IMR-90 (cell line): ENCODE measurements at regions not wholly inside any gene's neighbourhood (a gene's known extent, or its start where the extent isn't known, plus 50 kb on each side); places are given as distances from the start of the nearest gene placed in this dataset.

Experiments
- ATAC-seq: fragments of 200-7000 bp; cut with Tn5 transposase; 2 replicates; pipeline ENCODE4 v1.9.1; 2020; ENCODE audit warnings: low read depth, mild to moderate bottlenecking, moderate library complexity
- BruUV-seq: library from RNA; stranded (reverse); fragments of 400-500 nt; replicated peaks from 2 replicates; lab custom pipeline; 2021; lab: Mats Ljungman, UMichigan
- CTCF ChIA-PET: fragments of 300-600 bp; formaldehyde crosslinking; extraction: SDS; loops from one replicate; lab custom pipeline; 2021; ENCODE audit warnings: antibody characterized with exemption; lab: Yijun Ruan, JAX
- POLR2A ChIA-PET: fragments of 300-600 bp; sonication (Branson Sonifier 250); formaldehyde crosslinking; loops from one replicate; lab custom pipeline; 2022; ENCODE audit warnings: antibody characterized with exemption; ENCODE audit not compliant: unreplicated experiment; lab: Charles Lee
- DNase-seq: peaks from one replicate; pipeline ENCODE4 v3.0.0; 2013
- H2AFZ ChIP-seq: replicated peaks from 2 replicates; pipeline ENCODE3; 2013; ENCODE audit warnings: low read length, mild to moderate bottlenecking; ENCODE audit not compliant: poor library complexity
- H2AK5ac ChIP-seq: 2 replicates; pipeline ENCODE4 v1.6.1; 2013; ENCODE audit warnings: low read depth, low read length, inconsistent platforms
- H2AK9ac ChIP-seq: replicated peaks from 2 replicates; pipeline ENCODE3; 2013; ENCODE audit warnings: mild to moderate bottlenecking, low read depth, low read length, moderate library complexity; ENCODE audit not compliant: poor library complexity
- H2BK120ac ChIP-seq: 2 replicates; pipeline ENCODE4 v1.6.1; 2013; ENCODE audit warnings: low read depth, low read length, inconsistent platforms
- H2BK15ac ChIP-seq: 3 replicates; pipeline ENCODE4 v1.6.1; 2013; ENCODE audit warnings: low read depth, low read length, inconsistent platforms
- H2BK20ac ChIP-seq: 2 replicates; pipeline ENCODE4 v1.6.1; 2013; ENCODE audit warnings: low read depth, mild to moderate bottlenecking, inconsistent platforms, low read length, moderate library complexity
- H2BK5ac ChIP-seq: 2 replicates; pipeline ENCODE4 v1.6.1; 2013; ENCODE audit warnings: mild to moderate bottlenecking, low read depth, low read length, inconsistent platforms; ENCODE audit not compliant: poor library complexity, severe bottlenecking
- H3K14ac ChIP-seq: replicated peaks from 2 replicates; pipeline ENCODE4 v1.6.1; 2013; ENCODE audit warnings: low read depth, low read length, inconsistent platforms
- H3K18ac ChIP-seq: 2 replicates; pipeline ENCODE4 v1.6.1; 2013; ENCODE audit warnings: low read depth, low read length, control low read depth
- H3K23ac ChIP-seq: 2 replicates; pipeline ENCODE4 v1.6.1; 2013; ENCODE audit warnings: low read depth, low read length, inconsistent platforms
- H3K27ac ChIP-seq: 2 replicates; pipeline ENCODE4 v1.5.1; 2013; ENCODE audit warnings: mild to moderate bottlenecking, control low read depth, low read length; ENCODE audit not compliant: insufficient read depth
- H3K27me3 ChIP-seq: 2 replicates; pipeline ENCODE4 v1.6.1; 2013; ENCODE audit warnings: low read length; ENCODE audit not compliant: control insufficient read depth, insufficient read depth
- H3K36me3 ChIP-seq: 2 replicates; pipeline ENCODE4 v1.6.1; 2013; ENCODE audit warnings: low read length, mixed read lengths; ENCODE audit not compliant: control insufficient read depth, insufficient read depth
- H3K4ac ChIP-seq: 2 replicates; pipeline ENCODE4 v1.6.1; 2013; ENCODE audit warnings: low read depth, low read length, inconsistent platforms
- H3K4me1 ChIP-seq: 2 replicates; pipeline ENCODE4 v1.6.1; 2013; ENCODE audit warnings: low read length, mixed read lengths; ENCODE audit not compliant: control insufficient read depth, insufficient read depth
- H3K4me2 ChIP-seq: 2 replicates; pipeline ENCODE4 v1.6.1; 2013; ENCODE audit warnings: low read depth, mild to moderate bottlenecking, control low read depth, low read length, moderate library complexity
- H3K4me3 ChIP-seq: 2 replicates; pipeline ENCODE4 v1.5.1; 2013; ENCODE audit warnings: low read depth, mild to moderate bottlenecking, control low read depth, low read length, moderate library complexity; ENCODE audit not compliant: insufficient read depth
- H3K56ac ChIP-seq: 2 replicates; pipeline ENCODE4 v1.6.1; 2013; ENCODE audit warnings: low read length, inconsistent platforms; ENCODE audit not compliant: insufficient read depth; ENCODE audit errors: extremely low read depth
- H3K79me1 ChIP-seq, 2 experiments: 2 replicates each; pipeline ENCODE4 v1.6.1; 2013; ENCODE audit warnings: low read length in 2 of 2, inconsistent platforms in 1 of 2, low read depth in 1 of 2
- H3K9ac ChIP-seq: 2 replicates; pipeline ENCODE4 v1.6.1; 2013; ENCODE audit warnings: low read depth, low read length, control low read depth
- H3K9me1 ChIP-seq: 2 replicates; pipeline ENCODE4 v1.6.1; 2013; ENCODE audit warnings: low read length, inconsistent platforms; ENCODE audit not compliant: insufficient read depth
- H3K9me3 ChIP-seq: 2 replicates; pipeline ENCODE4 v1.6.1; 2013; ENCODE audit warnings: low read length; ENCODE audit not compliant: control insufficient read depth, insufficient read depth
- H4K20me1 ChIP-seq: 2 replicates; pipeline ENCODE4 v1.6.1; 2013; ENCODE audit warnings: low read length, inconsistent platforms; ENCODE audit not compliant: insufficient read depth
- H4K5ac ChIP-seq: 2 replicates; pipeline ENCODE4 v1.6.1; 2013; ENCODE audit warnings: mild to moderate bottlenecking, low read depth, low read length, control low read depth
- H4K8ac ChIP-seq, 2 experiments: 2 replicates each; pipeline ENCODE4 v1.6.1; 2013; ENCODE audit warnings: low read depth in 2 of 2, low read length in 2 of 2, control low read depth in 1 of 2, inconsistent platforms in 1 of 2
- H4K91ac ChIP-seq: 2 replicates; pipeline ENCODE4 v1.6.1; 2013; ENCODE audit warnings: low read depth, low read length, inconsistent platforms; ENCODE audit not compliant: insufficient read depth
- BHLHE40 ChIP-seq: fragments of 150-350 bp; IDR thresholded peaks from 2 replicates; pipeline ENCODE4 v1.6.1; 2016; ENCODE audit warnings: mild to moderate bottlenecking, low read depth, low read length
- FOS ChIP-seq: fragments of 150-350 bp; IDR thresholded peaks from 2 replicates; pipeline ENCODE4 v1.6.1; 2016; ENCODE audit warnings: low read depth, low read length
- MAFK ChIP-seq: IDR thresholded peaks from 2 replicates; pipeline ENCODE4 v1.6.1; 2012; ENCODE audit warnings: low read depth, low read length, improper control_type of control experiment
- MAZ ChIP-seq: IDR thresholded peaks from 2 replicates; pipeline ENCODE4 v1.6.1; 2012; ENCODE audit warnings: low read depth, mild to moderate bottlenecking, low read length, improper control_type of control experiment, moderate library complexity, borderline replicate concordance
- RAD21 ChIP-seq: IDR thresholded peaks from 2 replicates; pipeline ENCODE4 v1.6.1; 2012; ENCODE audit warnings: low read length, improper control_type of control experiment
- RCOR1 ChIP-seq: IDR thresholded peaks from 2 replicates; pipeline ENCODE4 v1.6.1; 2012; ENCODE audit warnings: mild to moderate bottlenecking, low read length, improper control_type of control experiment; ENCODE audit not compliant: insufficient replicate concordance
- RFX5 ChIP-seq: IDR thresholded peaks from 2 replicates; pipeline ENCODE4 v1.8.0; 2012; ENCODE audit warnings: low read depth, mild to moderate bottlenecking, low read length, moderate library complexity
- SMC3 ChIP-seq: fragments of 150-350 bp; IDR thresholded peaks from 2 replicates; pipeline ENCODE4 v1.6.1; 2016; ENCODE audit warnings: low read depth, mild to moderate bottlenecking, antibody characterized with exemption, low read length, moderate library complexity
- WGBS, 2 experiments: methylation state at CpG; one replicate each; pipeline versions ENCODE4 v1.1.5 to v1.1.7; 2013; ENCODE audit warnings: missing lambda C conversion rate in 2 of 2; ENCODE audit not compliant: insufficient read length in 1 of 2; ENCODE audit errors: extremely low coverage in 2 of 2; 5-methylcytosine and 5-hydroxymethylcytosine counted together
- dilution Hi-C: fragments of 300-500 bp; cut with HindIII; formaldehyde crosslinking; loops from one replicate; pipeline ENCODE4 v1.14.3; 2018; ENCODE audit warnings: low sequenced_read_pairs; ENCODE audit not compliant: unreplicated experiment
- in situ Hi-C: fragments of 300-500 bp; cut with MboI; formaldehyde crosslinking; loops from 3 replicates; pipeline ENCODE4 v1.14.3; 2019; ENCODE audit warnings: low sequenced_read_pairs, inconsistent platforms, mixed read lengths
- intact Hi-C: fragments of 100-400 bp; cut with micrococcal nuclease; formaldehyde crosslinking; loops from 2 replicates; pipeline ENCODE4 v1.10.0; 2022
- TF ChIP-seq, protein P1 (sequence below): conservative IDR thresholded peaks from 2 replicates; pipeline ENCODE4 v1.5.1; 2012; ENCODE audit warnings: mild to moderate bottlenecking, low read depth, low read length, improper control_type of control experiment
- TF ChIP-seq, protein P2 (sequence below): fragments of 150-350 bp; IDR thresholded peaks from 2 replicates; pipeline ENCODE4 v1.6.1; 2017; ENCODE audit warnings: mild to moderate bottlenecking, antibody characterized with exemption, low read length, low read depth

DNA sequence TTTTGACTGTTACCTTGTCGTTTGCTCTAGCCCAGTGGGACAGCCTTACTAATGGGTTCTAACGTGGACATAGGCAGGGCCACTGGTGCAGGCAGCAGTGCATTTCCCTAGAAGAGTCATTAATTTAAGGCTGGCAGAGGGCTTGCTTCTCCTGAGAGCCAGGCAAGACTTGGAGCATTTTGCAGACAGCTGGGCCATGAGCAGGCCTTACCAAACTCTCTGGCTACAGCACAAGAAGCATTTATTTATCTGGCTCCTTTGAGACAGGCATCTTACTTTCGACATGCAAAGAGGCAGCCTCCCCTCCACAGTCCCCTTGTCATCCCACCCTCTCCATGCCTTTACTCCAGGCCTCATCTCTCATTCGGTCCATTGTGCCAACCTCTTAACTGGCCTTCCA, 139.9 kb downstream of the CSNK2A3 start:
- no peak overlapping the region for H3K18ac ChIP-seq
- no peak overlapping the region for H4K5ac ChIP-seq
- no peak overlapping the region for H3K23ac ChIP-seq
- no peak overlapping the region for H2BK15ac ChIP-seq
- H3K27me3 ChIP-seq = peaks cover 45% of the 10 kb centered on the region
- H2BK120ac ChIP-seq = no peak overlapping the region
- ChIA-PET CTCF (no interaction called here), POLR2A (no interaction called here)
- H3K79me1 ChIP-seq = no peaks in the 10 kb centered on the region
- no peak overlapping the region for H3K4ac ChIP-seq
- no peaks in the 10 kb centered on the region for H3K4me1 ChIP-seq
- H3K27ac ChIP-seq = no peak overlapping the region
- H3K9me1 ChIP-seq = 0 out of 2 replicates have a peak, but pooled peaks cover 3% of the 10 kb centered on the region
- H4K91ac ChIP-seq = no peak overlapping the region
- WGBS, 2 experiments = 100% methylated on average over 1 of the region's 4 CpGs; no CpG with 5 or more reads in 1 of the 2 experiments
- no peak overlapping the region for H3K9ac ChIP-seq
- ATAC-seq (no peak), DNase-seq (no peak)
- no peaks in the 10 kb centered on the region for H3K36me3 ChIP-seq
- no peak for TF ChIP-seq FOS
- TF ChIP-seq, protein P1, sequence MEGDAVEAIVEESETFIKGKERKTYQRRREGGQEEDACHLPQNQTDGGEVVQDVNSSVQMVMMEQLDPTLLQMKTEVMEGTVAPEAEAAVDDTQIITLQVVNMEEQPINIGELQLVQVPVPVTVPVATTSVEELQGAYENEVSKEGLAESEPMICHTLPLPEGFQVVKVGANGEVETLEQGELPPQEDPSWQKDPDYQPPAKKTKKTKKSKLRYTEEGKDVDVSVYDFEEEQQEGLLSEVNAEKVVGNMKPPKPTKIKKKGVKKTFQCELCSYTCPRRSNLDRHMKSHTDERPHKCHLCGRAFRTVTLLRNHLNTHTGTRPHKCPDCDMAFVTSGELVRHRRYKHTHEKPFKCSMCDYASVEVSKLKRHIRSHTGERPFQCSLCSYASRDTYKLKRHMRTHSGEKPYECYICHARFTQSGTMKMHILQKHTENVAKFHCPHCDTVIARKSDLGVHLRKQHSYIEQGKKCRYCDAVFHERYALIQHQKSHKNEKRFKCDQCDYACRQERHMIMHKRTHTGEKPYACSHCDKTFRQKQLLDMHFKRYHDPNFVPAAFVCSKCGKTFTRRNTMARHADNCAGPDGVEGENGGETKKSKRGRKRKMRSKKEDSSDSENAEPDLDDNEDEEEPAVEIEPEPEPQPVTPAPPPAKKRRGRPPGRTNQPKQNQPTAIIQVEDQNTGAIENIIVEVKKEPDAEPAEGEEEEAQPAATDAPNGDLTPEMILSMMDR = no peak
- no peak for TF ChIP-seq MAFK
- TF ChIP-seq SMC3 = no peak
- no peak for TF ChIP-seq RCOR1
- no peak for TF ChIP-seq MAZ
- TF ChIP-seq RAD21 = no peak
- no peak for TF ChIP-seq BHLHE40
- TF ChIP-seq RFX5 = no peak
- TF ChIP-seq, protein P2, sequence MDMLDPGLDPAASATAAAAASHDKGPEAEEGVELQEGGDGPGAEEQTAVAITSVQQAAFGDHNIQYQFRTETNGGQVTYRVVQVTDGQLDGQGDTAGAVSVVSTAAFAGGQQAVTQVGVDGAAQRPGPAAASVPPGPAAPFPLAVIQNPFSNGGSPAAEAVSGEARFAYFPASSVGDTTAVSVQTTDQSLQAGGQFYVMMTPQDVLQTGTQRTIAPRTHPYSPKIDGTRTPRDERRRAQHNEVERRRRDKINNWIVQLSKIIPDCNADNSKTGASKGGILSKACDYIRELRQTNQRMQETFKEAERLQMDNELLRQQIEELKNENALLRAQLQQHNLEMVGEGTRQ = no peak
- dilution Hi-C loops = no loop called here
- no peak overlapping the region for H4K8ac ChIP-seq
- H3K56ac ChIP-seq = no peak overlapping the region
- no peak overlapping the region for H2AK5ac ChIP-seq
- no peak overlapping the region for H3K4me2 ChIP-seq
- no TSS peak for BruUV-seq
- no peaks in the 10 kb centered on the region for H4K20me1 ChIP-seq
- intact Hi-C loops = no loop called here
- no peak overlapping the region for H2BK20ac ChIP-seq
- in situ Hi-C loops = no loop called here
- H3K9me3 ChIP-seq = no peaks in the 10 kb centered on the region
- H3K4me3 ChIP-seq = no peak overlapping the region
- no peak overlapping the region for H2AFZ ChIP-seq
- no peak overlapping the region for H2AK9ac ChIP-seq
- H2BK5ac ChIP-seq = no peak overlapping the region
- H3K14ac ChIP-seq = no peak overlapping the region
